Activated T-helper 2 cell treated with anti-CD3 and anti-CD28 coated beads, Interferon-gamma antibody, Interleukin-2, Interleukin-4, amounts not matched to agents 10 μg/mL and 5 μg/mL and 100 μg/mL, durations not matched to agents 14 hours and 24 hours and 36 hours (primary cell): ENCODE measurements at regions not wholly inside any gene's neighbourhood (a gene's known extent, or its start where the extent isn't known, plus 50 kb on each side); places are given as distances from the start of the nearest gene placed in this dataset.
"Not testable (repeated sequence)": the region's sequence is repeated elsewhere in the genome, so short reads cannot be mapped to it uniquely, and the experiment has no call there.

ENCODE experiments used
- DNase-seq: peaks from one replicate; pipeline ENCODE4 v3.0.0; 2021; ENCODE audit warnings: low spot score
- H3K27ac Mint-ChIP-seq: one replicate; pipeline ENCODE4 v1.8.0; 2021; ENCODE audit warnings: mixed read lengths
- H3K27me3 Mint-ChIP-seq: one replicate; pipeline ENCODE4 v1.8.0; 2021; ENCODE audit warnings: low read depth, mixed read lengths
- H3K36me3 Mint-ChIP-seq: one replicate; pipeline ENCODE4 v1.8.0; 2021; ENCODE audit warnings: low read depth, mixed read lengths
- H3K4me1 Mint-ChIP-seq: one replicate; pipeline ENCODE4 v1.8.0; 2021; ENCODE audit warnings: low read depth, mixed read lengths
- H3K4me3 Mint-ChIP-seq: one replicate; pipeline ENCODE4 v1.8.0; 2021; ENCODE audit warnings: low read depth, mild to moderate bottlenecking, moderate library complexity, mixed read lengths
- H3K9me3 Mint-ChIP-seq: one replicate; pipeline ENCODE4 v1.8.0; 2021; ENCODE audit warnings: mixed read lengths
- intact Hi-C: fragments of 100-400 bp; cut with micrococcal nuclease; formaldehyde crosslinking; loops from one replicate; pipeline ENCODE4 v1.15.1; 2023

- Mint-ChIP-seq H3K4me3 (no peak overlapping the region), H3K27ac (no peak overlapping the region), H3K4me1 (no peaks in the 10 kb centered on the region), H3K27me3 (no peaks in the 10 kb centered on the region), H3K36me3 (no peaks in the 10 kb centered on the region), H3K9me3 (no peaks in the 10 kb centered on the region)
- DNase-seq, result no peak
- intact Hi-C loops, result no loop called here
Measured at GRCh38 chrX:46059316-46059715, 485.9 kb downstream of the ZNF674 start.

- no peaks in the 10 kb centered on the region for H3K27me3 Mint-ChIP-seq
- H3K4me1 Mint-ChIP-seq, result no peaks in the 10 kb centered on the region
- H3K27ac Mint-ChIP-seq, result no peak overlapping the region
- no peaks in the 10 kb centered on the region for H3K36me3 Mint-ChIP-seq
- peaks cover 15% of the 10 kb centered on the region for H3K9me3 Mint-ChIP-seq
- intact Hi-C loops, result no loop called here
- DNase-seq, result no peak
- H3K4me3 Mint-ChIP-seq, result no peak overlapping the region
Measured at GRCh38 chrX:46044486-46044885, 500.7 kb downstream of the ZNF674 start.

GRCh38 chrX:46040001-46040400 is 505.2 kb downstream of the ZNF674 start:
- Mint-ChIP-seq H3K4me1 (no peaks in the 10 kb centered on the region), H3K36me3 (no peaks in the 10 kb centered on the region), H3K27ac (no peak overlapping the region), H3K4me3 (no peak overlapping the region), H3K27me3 (no peaks in the 10 kb centered on the region), H3K9me3 (peaks cover 15% of the 10 kb centered on the region)
- no peak for DNase-seq
- intact Hi-C loops, result no loop called here

DNA sequence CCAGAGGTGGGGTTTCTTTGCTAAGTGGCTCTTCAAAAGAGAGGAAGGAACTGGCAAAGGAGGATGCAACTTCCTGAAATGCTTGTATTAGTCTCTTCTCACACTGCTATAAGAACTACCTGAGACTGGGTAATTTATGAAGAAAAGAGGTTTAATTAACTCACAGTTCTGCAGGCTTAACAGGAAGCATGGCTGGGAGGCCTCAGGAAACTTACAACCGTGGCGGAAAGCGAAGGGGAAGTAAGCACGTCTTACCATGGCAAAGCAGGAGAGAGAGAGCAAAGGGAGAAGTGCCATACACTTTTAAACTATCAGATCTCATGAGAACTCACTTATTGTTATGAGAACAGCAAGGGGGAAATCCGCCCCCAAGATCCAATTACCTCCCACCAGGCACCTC is 505.7 kb downstream of the ZNF674 start:
- intact Hi-C loops, result no loop called here
- Mint-ChIP-seq H3K36me3 (no peaks in the 10 kb centered on the region), H3K27me3 (no peaks in the 10 kb centered on the region), H3K4me3 (no peak overlapping the region), H3K9me3 (peaks cover 15% of the 10 kb centered on the region), H3K27ac (no peak overlapping the region), H3K4me1 (no peaks in the 10 kb centered on the region)
- no peak for DNase-seq

DNA sequence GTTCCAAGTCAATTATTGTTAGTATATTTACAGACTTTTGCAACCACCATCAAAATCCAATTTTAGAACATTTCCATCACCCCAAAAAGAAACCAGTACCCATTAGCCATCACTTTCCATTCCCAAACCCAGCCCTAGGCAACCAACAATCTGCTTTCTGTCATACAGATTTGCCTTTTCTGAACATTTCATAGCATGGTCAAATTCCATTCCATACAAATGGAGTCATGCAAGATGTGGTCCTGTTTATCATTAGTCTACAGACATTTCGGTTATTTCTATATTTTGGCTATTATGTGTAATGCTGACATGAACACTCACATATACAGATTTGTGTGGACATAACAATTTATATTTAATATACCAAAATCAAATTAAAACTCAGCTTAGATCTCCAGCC is 508.7 kb downstream of the ZNF674 start:
- no peaks in the 10 kb centered on the region for H3K27me3 Mint-ChIP-seq

DNA sequence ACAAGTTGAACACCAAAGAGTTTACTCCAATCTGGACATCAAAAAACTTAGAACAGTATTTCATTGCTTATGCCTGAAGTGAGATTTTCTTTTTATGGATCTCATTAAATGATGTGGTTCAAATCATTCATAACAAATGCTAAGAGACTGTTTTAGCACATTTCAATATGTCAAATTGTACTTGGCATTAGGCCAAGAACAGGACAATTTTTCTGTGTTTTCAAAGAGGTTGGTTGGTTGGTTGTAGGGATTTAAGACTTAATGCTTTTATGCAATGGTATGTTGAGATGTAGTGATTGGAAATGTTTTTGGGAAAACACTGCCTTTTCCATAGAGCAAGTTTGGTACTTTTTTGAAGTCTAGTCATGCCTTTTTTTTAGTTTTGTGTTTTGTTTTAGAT is 510.4 kb downstream of the ZNF674 start:
- Mint-ChIP-seq H3K4me3 (no peak overlapping the region), H3K36me3 (no peaks in the 10 kb centered on the region), H3K27ac (no peak overlapping the region), H3K9me3 (no peaks in the 10 kb centered on the region), H3K27me3 (no peaks in the 10 kb centered on the region), H3K4me1 (no peaks in the 10 kb centered on the region)
- no peak for DNase-seq
- intact Hi-C loops, result no loop called here

More for the DNA sequence above, 508.7 kb downstream of the ZNF674 start:
- Mint-ChIP-seq H3K27ac (no peak overlapping the region), H3K36me3 (no peaks in the 10 kb centered on the region), H3K4me3 (no peak overlapping the region), H3K9me3 (peaks cover 7% of the 10 kb centered on the region), H3K4me1 (no peaks in the 10 kb centered on the region)
- DNase-seq, result no peak
- intact Hi-C loops, result no loop called here

- no peaks in the 10 kb centered on the region for H3K36me3 Mint-ChIP-seq
- H3K4me3 Mint-ChIP-seq, result no peak overlapping the region
- no peak overlapping the region for H3K27ac Mint-ChIP-seq
- no peaks in the 10 kb centered on the region for H3K9me3 Mint-ChIP-seq
- H3K27me3 Mint-ChIP-seq, result no peaks in the 10 kb centered on the region
- no peaks in the 10 kb centered on the region for H3K4me1 Mint-ChIP-seq
- intact Hi-C loops, result no loop called here
- DNase-seq, result no peak
Measured at GRCh38 chrX:46029777-46030176, 515.4 kb downstream of the ZNF674 start.

GRCh38 chrX:46016296-46016695 is 528.9 kb downstream of the ZNF674 start:
- no peak overlapping the region for H3K27ac Mint-ChIP-seq
- intact Hi-C loops, result no loop called here
- H3K36me3 Mint-ChIP-seq, result no peaks in the 10 kb centered on the region
- H3K9me3 Mint-ChIP-seq, result no peaks in the 10 kb centered on the region
- no peaks in the 10 kb centered on the region for H3K4me1 Mint-ChIP-seq
- DNase-seq, result no peak
- H3K27me3 Mint-ChIP-seq, result peaks cover 2% of the 10 kb centered on the region
- no peak overlapping the region for H3K4me3 Mint-ChIP-seq

- no peaks in the 10 kb centered on the region for H3K4me1 Mint-ChIP-seq
- no peak overlapping the region for H3K4me3 Mint-ChIP-seq
- DNase-seq, result no peak
- no peaks in the 10 kb centered on the region for H3K9me3 Mint-ChIP-seq
- H3K27me3 Mint-ChIP-seq, result peaks cover 2% of the 10 kb centered on the region
- H3K36me3 Mint-ChIP-seq, result no peaks in the 10 kb centered on the region
- intact Hi-C loops, result no loop called here
- no peak overlapping the region for H3K27ac Mint-ChIP-seq
Measured at GRCh38 chrX:46015653-46016052, 529.6 kb downstream of the ZNF674 start.

GRCh38 chrX:45992402-45993123 is 552.7 kb downstream of the ZNF674 start:
- Mint-ChIP-seq H3K4me3 (no peak overlapping the region), H3K9me3 (peaks cover 8% of the 10 kb centered on the region), H3K27me3 (no peaks in the 10 kb centered on the region), H3K36me3 (no peaks in the 10 kb centered on the region), H3K27ac (no peak overlapping the region), H3K4me1 (no peaks in the 10 kb centered on the region)
- no peak for DNase-seq
- intact Hi-C loops, result no loop called here

- intact Hi-C loops, result no loop called here
- H3K36me3 Mint-ChIP-seq, result no peaks in the 10 kb centered on the region
- H3K27ac Mint-ChIP-seq, result no peak overlapping the region
Measured at GRCh38 chrX:45986971-45987370, 558.2 kb downstream of the ZNF674 start.

GRCh38 chrX:45986081-45986480 is 559.1 kb downstream of the ZNF674 start:
- DNase-seq, result no peak
- no peaks in the 10 kb centered on the region for H3K9me3 Mint-ChIP-seq
- intact Hi-C loops, result no loop called here
- H3K27me3 Mint-ChIP-seq, result no peaks in the 10 kb centered on the region
- H3K36me3 Mint-ChIP-seq, result no peaks in the 10 kb centered on the region
- no peak overlapping the region for H3K27ac Mint-ChIP-seq
- no peaks in the 10 kb centered on the region for H3K4me1 Mint-ChIP-seq
- no peak overlapping the region for H3K4me3 Mint-ChIP-seq

More at GRCh38 chrX:45986971-45987370, 558.2 kb downstream of the ZNF674 start:
- Mint-ChIP-seq H3K4me3 (no peak overlapping the region), H3K9me3 (no peaks in the 10 kb centered on the region), H3K27me3 (no peaks in the 10 kb centered on the region), H3K4me1 (no peaks in the 10 kb centered on the region)
- no peak for DNase-seq

DNA sequence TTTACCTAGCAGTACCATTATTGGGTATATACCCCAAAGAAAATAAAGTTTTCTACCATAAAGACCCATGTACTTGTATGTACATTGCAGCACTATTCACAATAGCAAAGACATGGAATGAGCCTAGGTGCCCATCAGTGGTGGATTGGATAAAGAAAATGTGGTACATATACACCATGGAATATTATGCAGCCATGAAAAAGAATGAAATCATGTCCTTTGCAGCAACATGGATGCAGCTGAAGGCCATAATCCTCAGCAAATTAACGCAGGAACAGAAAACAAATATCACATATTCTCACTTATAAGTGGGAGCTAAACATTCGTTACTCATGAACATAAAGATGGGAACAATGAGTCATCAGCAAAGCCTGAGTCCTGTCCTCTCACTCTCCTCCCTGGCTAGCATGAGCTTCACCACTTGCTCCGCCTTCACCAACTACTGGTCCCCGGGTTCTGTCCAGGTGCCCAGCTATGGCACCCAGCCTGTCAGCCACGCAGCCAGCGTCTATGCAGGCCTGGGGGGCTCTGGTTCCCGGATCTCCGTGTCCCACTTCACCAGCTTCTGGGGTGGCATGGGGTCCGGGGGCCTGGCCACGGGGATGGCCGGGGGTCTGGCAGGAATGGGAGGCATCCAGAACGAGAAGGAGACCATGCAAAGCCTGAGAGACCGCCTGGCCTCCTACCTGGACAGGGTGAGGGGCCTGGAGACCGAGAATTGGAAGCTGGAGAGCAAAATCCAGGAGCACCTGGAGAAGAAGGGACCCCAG is 562.1 kb downstream of the ZNF674 start:
- not testable (repeated sequence) for H3K36me3 Mint-ChIP-seq, H3K4me1 Mint-ChIP-seq

More for the DNA sequence above, 562.1 kb downstream of the ZNF674 start:
- H3K27ac Mint-ChIP-seq, H3K27me3 Mint-ChIP-seq, DNase-seq, H3K4me3 Mint-ChIP-seq, H3K9me3 Mint-ChIP-seq, intact Hi-C loops: not testable (repeated sequence)
